GM12878 (cell line): ENCODE measurements at regions not wholly inside any gene's neighbourhood (a gene's known extent, or its start where the extent isn't known, plus 50 kb on each side); places are given as distances from the start of the nearest gene placed in this dataset.

Source experiments
- ATAC-seq: fragments of 200-7000 bp; cut with Tn5 transposase; 3 replicates; pipeline ENCODE4 v1.9.1; 2020; ENCODE audit warnings: mild to moderate bottlenecking, moderate library complexity
- BruUV-seq: library from RNA; stranded (reverse); fragments of 400-500 nt; replicated peaks from 2 replicates; lab custom pipeline; 2021; lab: Mats Ljungman, UMichigan
- CTCF ChIA-PET: fragments of 300-600 bp; sonication (Branson Sonifier 250); formaldehyde crosslinking; extraction: SDS; loops from one replicate; lab custom pipeline; 2021; ENCODE audit warnings: inconsistent platforms; lab: Yijun Ruan, JAX
- POLR2A ChIA-PET: fragments of 350-600 bp; formaldehyde crosslinking; extraction: SDS; loops from one replicate; lab custom pipeline; 2021; ENCODE audit warnings: inconsistent platforms; lab: Charles Lee
- RAD21 ChIA-PET: fragments of 300-600 bp; sonication (Branson Sonifier 250); formaldehyde crosslinking; loops from one replicate; lab custom pipeline; 2023; ENCODE audit warnings: antibody characterized with exemption; ENCODE audit not compliant: unreplicated experiment; lab: Charles Lee
- SMC1A ChIA-PET: fragments of 300-600 bp; sonication (Branson Sonifier 250); formaldehyde crosslinking; loops from one replicate; lab custom pipeline; 2023; ENCODE audit not compliant: unreplicated experiment, uncharacterized antibody; lab: Charles Lee
- DNase-seq: peaks from one replicate; pipeline ENCODE4 v3.0.0-alpha.2; 2011; ENCODE audit warnings: low read depth, low spot score
- FAIRE-seq: peaks from 3 replicates; lab custom pipeline; 2011; peaks lifted over from hg19 to GRCh38; lab: Jason Lieb, UNC
- H2AFZ ChIP-seq: 2 replicates; pipeline ENCODE4 v1.6.0; 2011; ENCODE audit warnings: low read depth, low read length, control low read depth; ENCODE audit not compliant: control insufficient read depth
- H3K27ac ChIP-seq: 2 replicates; pipeline ENCODE4 v1.5.1; 2011; ENCODE audit warnings: control low read depth; ENCODE audit not compliant: control insufficient read depth, insufficient read depth
- H3K27me3 ChIP-seq, 2 experiments: replicated peaks in 1 of 2; 2 replicates each; pipeline versions ENCODE4 v1.6.0 to v1.6.1; 2011; ENCODE audit warnings: low read length in 1 of 2; ENCODE audit not compliant: control insufficient read depth in 2 of 2, insufficient read depth in 2 of 2
- H3K36me3 ChIP-seq, 2 experiments: 2 replicates each; pipeline ENCODE4 v1.5.1; 2011; ENCODE audit warnings: low read length in 1 of 2; ENCODE audit not compliant: control insufficient read depth in 2 of 2, insufficient read depth in 2 of 2
- H3K4me1 ChIP-seq: 2 replicates; pipeline ENCODE4 v1.6.1; 2011; ENCODE audit warnings: mild to moderate bottlenecking, low read length, moderate library complexity, mixed read lengths; ENCODE audit not compliant: control insufficient read depth, insufficient read depth
- H3K4me2 ChIP-seq: 2 replicates; pipeline ENCODE4 v1.6.0; 2011; ENCODE audit warnings: control low read depth; ENCODE audit not compliant: control insufficient read depth, insufficient read depth
- H3K4me3 ChIP-seq: fragments of 200-600 bp; sonication (generic); 2 replicates; pipeline ENCODE4 v1.5.1; 2016
- H3K79me2 ChIP-seq: 2 replicates; pipeline ENCODE4 v1.6.0; 2011; ENCODE audit warnings: low read length; ENCODE audit not compliant: control insufficient read depth, insufficient read depth
- H3K9ac ChIP-seq: 2 replicates; pipeline ENCODE4 v1.8.0; 2011; ENCODE audit warnings: low read length, control low read depth, mixed read lengths; ENCODE audit not compliant: control insufficient read depth, insufficient read depth
- H3K9me3 ChIP-seq: replicated peaks from 3 replicates; pipeline ENCODE4 v1.5.1; 2011; ENCODE audit warnings: mild to moderate bottlenecking, low read length; ENCODE audit not compliant: control insufficient read depth, insufficient read depth
- H4K20me1 ChIP-seq: 2 replicates; pipeline ENCODE4 v1.6.0; 2011; ENCODE audit not compliant: control insufficient read depth, insufficient read depth
- ASH2L ChIP-seq: fragments of 300-600, 200-600 bp; sonication (generic); IDR thresholded peaks from 2 replicates; pipeline ENCODE4 v1.6.1; 2017; ENCODE audit warnings: low read depth, mild to moderate bottlenecking, borderline replicate concordance
- ATF7 ChIP-seq: fragments of 450-650 bp; IDR thresholded peaks from 2 replicates; pipeline ENCODE4 v1.6.1; 2016; ENCODE audit warnings: low read depth, mild to moderate bottlenecking
- CBX5 ChIP-seq: sonication (generic); IDR thresholded peaks from 2 replicates; pipeline ENCODE4 v1.6.1; 2016; ENCODE audit warnings: low read depth, moderate library complexity, mild to moderate bottlenecking, inconsistent platforms
- RAD51 ChIP-seq: fragments of 450-650 bp; IDR thresholded peaks from 2 replicates; pipeline ENCODE4 v1.6.1; 2016; ENCODE audit warnings: moderate library complexity, mild to moderate bottlenecking, inconsistent platforms
- TARDBP ChIP-seq: IDR thresholded peaks from 2 replicates; pipeline ENCODE4 v1.6.1; 2016; ENCODE audit warnings: borderline replicate concordance
- YBX1 ChIP-seq: fragments of 450-650 bp; IDR thresholded peaks from 2 replicates; pipeline ENCODE4 v1.6.1; 2016; ENCODE audit warnings: antibody characterized with exemption
- ZSCAN29 ChIP-seq: fragments of 450-650 bp; IDR thresholded peaks from 2 replicates; pipeline ENCODE4 v1.6.1; 2017; ENCODE audit warnings: mild to moderate bottlenecking, moderate library complexity
- WGBS: methylation state at CpG from one replicate; pipeline ENCODE4 v1.1.6; 2016; ENCODE audit warnings: low lambda C conversion rate; ENCODE audit not compliant: insufficient replicate concordance, insufficient coverage; ENCODE audit errors: missing lambda C conversion rate; 5-methylcytosine and 5-hydroxymethylcytosine counted together
- in situ Hi-C: fragments of 300-500 bp; cut with MboI; formaldehyde crosslinking; loops from 9 replicates; pipeline ENCODE4 v1.14.3; 2018; ENCODE audit warnings: mixed read lengths
- intact Hi-C: fragments of 100-400 bp; cut with micrococcal nuclease; formaldehyde crosslinking; loops from one replicate; pipeline ENCODE4 v1.14.2; 2022; ENCODE audit not compliant: unreplicated experiment
- TF ChIP-seq, protein P1 (sequence below): fragments of 450-650 bp; formaldehyde crosslinking; IDR thresholded peaks from 2 replicates; pipeline ENCODE4 v1.4.0; 2022; ENCODE audit warnings: mild to moderate bottlenecking, moderate library complexity

DNA sequence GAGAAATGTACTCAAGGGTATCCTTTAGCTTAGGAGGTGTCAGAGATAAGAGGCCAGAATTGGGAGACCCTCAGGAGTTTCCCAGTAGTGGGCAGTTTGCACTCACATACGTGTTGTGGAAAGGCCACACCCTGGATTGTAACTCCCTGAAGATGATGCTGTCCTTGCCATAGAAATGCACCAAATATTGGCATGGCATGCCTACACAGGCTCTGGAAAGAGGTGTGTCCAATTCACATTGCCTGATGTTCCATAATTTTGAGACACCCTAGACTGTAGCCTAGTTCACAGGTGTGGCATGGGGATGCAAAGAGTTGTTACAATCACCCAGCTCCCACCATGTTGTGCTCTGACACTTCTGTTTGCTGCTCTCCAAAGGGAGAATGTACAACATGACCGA, 271.9 kb downstream of the CCDC85A start:
- in situ Hi-C loops, result no loop called here

More for the DNA sequence above, 271.9 kb downstream of the CCDC85A start:
- intact Hi-C loops, result no loop called here
- no TSS peak for BruUV-seq
- ATAC-seq (no peak), DNase-seq (no peak), FAIRE-seq (no peak)
- Histone ChIP-seq H2AFZ (no peak overlapping the region), H3K36me3 (no peaks in the 10 kb centered on the region), H3K4me2 (no peak overlapping the region), H3K4me1 (no peaks in the 10 kb centered on the region), H3K9me3 (no peaks in the 10 kb centered on the region), H3K9ac (no peak overlapping the region), H3K79me2 (no peaks in the 10 kb centered on the region), H4K20me1 (no peaks in the 10 kb centered on the region), H3K27me3 (no peaks in the 10 kb centered on the region), H3K27ac (no peak overlapping the region), H3K4me3 (no peak overlapping the region)
- TF ChIP-seq ATF7 (no peak), RAD51 (no peak), TARDBP (no peak), YBX1 (no peak), ZSCAN29 (no peak), ASH2L (no peak), CBX5 (no peak)
- TF ChIP-seq, protein P1, sequence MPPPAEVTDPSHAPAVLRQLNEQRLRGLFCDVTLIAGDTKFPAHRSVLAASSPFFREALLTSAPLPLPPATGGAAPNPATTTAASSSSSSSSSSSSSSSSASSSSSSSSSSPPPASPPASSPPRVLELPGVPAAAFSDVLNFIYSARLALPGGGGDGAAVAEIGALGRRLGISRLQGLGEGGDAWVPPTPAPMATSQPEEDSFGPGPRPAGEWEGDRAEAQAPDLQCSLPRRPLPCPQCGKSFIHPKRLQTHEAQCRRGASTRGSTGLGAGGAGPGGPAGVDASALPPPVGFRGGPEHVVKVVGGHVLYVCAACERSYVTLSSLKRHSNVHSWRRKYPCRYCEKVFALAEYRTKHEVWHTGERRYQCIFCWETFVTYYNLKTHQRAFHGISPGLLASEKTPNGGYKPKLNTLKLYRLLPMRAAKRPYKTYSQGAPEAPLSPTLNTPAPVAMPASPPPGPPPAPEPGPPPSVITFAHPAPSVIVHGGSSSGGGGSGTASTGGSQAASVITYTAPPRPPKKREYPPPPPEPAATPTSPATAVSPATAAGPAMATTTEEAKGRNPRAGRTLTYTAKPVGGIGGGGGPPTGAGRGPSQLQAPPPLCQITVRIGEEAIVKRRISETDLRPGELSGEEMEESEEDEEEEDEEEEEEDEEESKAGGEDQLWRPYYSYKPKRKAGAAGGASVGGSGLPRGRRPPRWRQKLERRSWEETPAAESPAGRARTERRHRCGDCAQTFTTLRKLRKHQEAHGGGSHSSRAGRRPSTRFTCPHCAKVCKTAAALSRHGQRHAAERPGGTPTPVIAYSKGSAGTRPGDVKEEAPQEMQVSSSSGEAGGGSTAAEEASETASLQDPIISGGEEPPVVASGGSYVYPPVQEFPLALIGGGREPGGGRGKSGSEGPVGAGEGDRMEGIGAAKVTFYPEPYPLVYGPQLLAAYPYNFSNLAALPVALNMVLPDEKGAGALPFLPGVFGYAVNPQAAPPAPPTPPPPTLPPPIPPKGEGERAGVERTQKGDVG (CRISPR knock-in tag), result no peak
- POLR2A ChIA-PET, result no interaction called here
- WGBS, result 6% methylated on average over 2 of the region's 2 CpGs
- SMC1A ChIA-PET, result interaction anchor here (1.2 kb wide), 1 partner anchor 34 kb away, joined by 3 read pairs; no protein-coding TSS in a partner anchor
- CTCF ChIA-PET, result no interaction called here
- RAD21 ChIA-PET, result no interaction called here
